H9 (cell line): ENCODE measurements at regions not wholly inside any gene's neighbourhood (a gene's known extent, or its start where the extent isn't known, plus 50 kb on each side); places are given as distances from the start of the nearest gene placed in this dataset.

ENCODE experiments used
- DNase-seq: peaks from one replicate; pipeline ENCODE4 v3.0.0-alpha.2; 2017
- H2AFZ ChIP-seq: one replicate; pipeline ENCODE4 v1.6.1; 2013; ENCODE audit warnings: mild to moderate bottlenecking, low read length, control low read depth, moderate library complexity
- H2AK5ac ChIP-seq: 2 replicates; pipeline ENCODE4 v1.6.1; 2013; ENCODE audit warnings: low read length, control low read depth, mixed read lengths; ENCODE audit not compliant: insufficient read length
- H2BK120ac ChIP-seq: one replicate; pipeline ENCODE4 v1.6.1; 2013; ENCODE audit warnings: low read depth, mild to moderate bottlenecking, low read length, control low read depth, inconsistent platforms; ENCODE audit not compliant: poor library complexity, severe bottlenecking
- H2BK12ac ChIP-seq: 2 replicates; pipeline ENCODE4 v1.6.1; 2013; ENCODE audit warnings: low read length, control low read depth, mixed read lengths, low read depth; ENCODE audit not compliant: insufficient read length
- H2BK15ac ChIP-seq: 2 replicates; pipeline ENCODE4 v1.6.1; 2013; ENCODE audit warnings: low read depth, low read length, control low read depth
- H2BK20ac ChIP-seq: one replicate; pipeline ENCODE4 v1.6.1; 2013; ENCODE audit warnings: low read depth, mild to moderate bottlenecking, low read length, control low read depth, inconsistent platforms; ENCODE audit not compliant: poor library complexity, severe bottlenecking
- H2BK5ac ChIP-seq: 2 replicates; pipeline ENCODE4 v1.6.1; 2013; ENCODE audit warnings: low read length, control low read depth, mixed read lengths; ENCODE audit not compliant: insufficient read length
- H3K14ac ChIP-seq: 2 replicates; pipeline ENCODE4 v1.6.1; 2013; ENCODE audit warnings: low read length, control low read depth; ENCODE audit not compliant: insufficient read depth
- H3K18ac ChIP-seq: 2 replicates; pipeline ENCODE4 v1.6.1; 2013; ENCODE audit warnings: low read depth, mild to moderate bottlenecking, mixed read lengths, low read length, control low read depth; ENCODE audit not compliant: insufficient read length
- H3K23ac ChIP-seq: 2 replicates; pipeline ENCODE4 v1.6.1; 2013; ENCODE audit warnings: low read length, control low read depth, mixed read lengths, low read depth; ENCODE audit not compliant: insufficient read length
- H3K23me2 ChIP-seq: 2 replicates; pipeline ENCODE4 v1.6.1; 2013; ENCODE audit warnings: low read depth, mild to moderate bottlenecking, mixed read lengths, low read length, control low read depth; ENCODE audit not compliant: insufficient read length, poor library complexity, severe bottlenecking
- H3K27ac ChIP-seq: 2 replicates; pipeline ENCODE4 v1.5.1; 2013; ENCODE audit warnings: low read length, control low read depth, mixed read lengths, low read depth; ENCODE audit not compliant: insufficient read length
- H3K27me3 ChIP-seq: 2 replicates; pipeline ENCODE4 v1.6.1; 2013; ENCODE audit warnings: low read length, control low read depth, inconsistent platforms; ENCODE audit not compliant: insufficient read depth
- H3K4ac ChIP-seq: 2 replicates; pipeline ENCODE4 v1.6.1; 2013; ENCODE audit warnings: low read depth, mild to moderate bottlenecking, control low read depth, inconsistent platforms, low read length, moderate library complexity
- H3K4me1 ChIP-seq: 2 replicates; pipeline ENCODE4 v1.6.1; 2013; ENCODE audit warnings: low read length, control low read depth, inconsistent platforms; ENCODE audit not compliant: insufficient read depth
- H3K4me2 ChIP-seq: 2 replicates; pipeline ENCODE4 v1.6.1; 2013; ENCODE audit warnings: low read length, control low read depth, mixed read lengths; ENCODE audit not compliant: insufficient read length, insufficient read depth
- H3K56ac ChIP-seq: 2 replicates; pipeline ENCODE4 v1.6.1; 2013; ENCODE audit warnings: low read depth, mild to moderate bottlenecking, mixed read lengths, low read length, control low read depth; ENCODE audit not compliant: insufficient read length
- H3K79me1 ChIP-seq: 2 replicates; pipeline ENCODE4 v1.6.1; 2013; ENCODE audit warnings: low read depth, mild to moderate bottlenecking, moderate library complexity, low read length, control low read depth, inconsistent platforms; ENCODE audit not compliant: insufficient read depth, poor library complexity, severe bottlenecking
- H3K79me2 ChIP-seq: 2 replicates; pipeline ENCODE4 v1.6.1; 2013; ENCODE audit warnings: low read length, control low read depth, inconsistent platforms; ENCODE audit not compliant: insufficient read depth
- H3K9ac ChIP-seq: 2 replicates; pipeline ENCODE4 v1.6.1; 2013; ENCODE audit warnings: low read length, control low read depth, mixed read lengths; ENCODE audit not compliant: insufficient read length; ENCODE audit errors: extremely low read depth
- H3K9me3 ChIP-seq: one replicate; pipeline ENCODE4 v1.6.1; 2013; ENCODE audit warnings: low read depth, low read length, inconsistent platforms; ENCODE audit not compliant: control insufficient read depth
- H3T11ph ChIP-seq: one replicate; pipeline ENCODE4 v1.6.1; 2013; ENCODE audit warnings: mild to moderate bottlenecking, low read length, control low read depth, inconsistent platforms
- H4K20me1 ChIP-seq: one replicate; pipeline ENCODE4 v1.6.1; 2013; ENCODE audit not compliant: control insufficient read depth, insufficient read length, insufficient read depth
- H4K5ac ChIP-seq: 2 replicates; pipeline ENCODE4 v1.6.1; 2013; ENCODE audit warnings: low read depth, mild to moderate bottlenecking, mixed read lengths, low read length, control low read depth; ENCODE audit not compliant: insufficient read length
- H4K8ac ChIP-seq: replicated peaks from 2 replicates; pipeline ENCODE4 v1.6.1; 2013; ENCODE audit warnings: low read length, control low read depth, mixed read lengths, low read depth; ENCODE audit not compliant: insufficient read length
- H4K91ac ChIP-seq: 2 replicates; pipeline ENCODE4 v1.6.1; 2013; ENCODE audit warnings: low read depth, mild to moderate bottlenecking, moderate library complexity, mixed read lengths, low read length, control low read depth; ENCODE audit not compliant: insufficient read length
- H3K27ac Mint-ChIP-seq, 3 experiments: 2 replicates in 2 of 3; 3 replicates in 1 of 3; pipeline ENCODE4 v1.8.0; 2020 to 2021; ENCODE audit warnings: mixed read lengths in 3 of 3, mild to moderate bottlenecking in 1 of 3, moderate library complexity in 1 of 3
- H3K27me3 Mint-ChIP-seq: 2 replicates; pipeline ENCODE4 v1.8.0; 2021; ENCODE audit warnings: low read depth, mild to moderate bottlenecking, moderate library complexity, mixed read lengths
- H3K36me3 Mint-ChIP-seq, 3 experiments: 2 replicates in 2 of 3; 3 replicates in 1 of 3; pipeline ENCODE4 v1.8.0; 2020 to 2021; ENCODE audit warnings: low read depth in 3 of 3, mixed read lengths in 3 of 3; ENCODE audit not compliant: insufficient read depth in 1 of 3
- H3K4me1 Mint-ChIP-seq, 2 experiments: 2 replicates each; pipeline ENCODE4 v1.8.0; 2020; ENCODE audit warnings: mixed read lengths in 2 of 2
- H3K4me3 Mint-ChIP-seq, 2 experiments: 2 replicates in 1 of 2; 3 replicates in 1 of 2; pipeline ENCODE4 v1.8.0; 2020 to 2021; ENCODE audit warnings: mild to moderate bottlenecking in 2 of 2, mixed read lengths in 2 of 2, moderate library complexity in 1 of 2
- H3K9me3 Mint-ChIP-seq, 2 experiments: 2 replicates in 1 of 2; 3 replicates in 1 of 2; pipeline ENCODE4 v1.8.0; 2020; ENCODE audit warnings: mild to moderate bottlenecking in 2 of 2, mixed read lengths in 2 of 2, moderate library complexity in 1 of 2
- CTCF ChIP-seq: fragments of 200-600 bp; sonication (generic); conservative IDR thresholded peaks from 3 replicates; pipeline ENCODE4 v1.8.0; 2021; ENCODE audit warnings: antibody characterized with exemption, mild to moderate bottlenecking
- WGBS: extraction: QIAGEN DNeasy Blood & Tissue Kit; methylation state at CpG from one replicate; pipeline ENCODE4 v1.1.7; 2013; ENCODE audit warnings: missing lambda C conversion rate, low lambda C conversion rate, mixed read lengths; ENCODE audit not compliant: insufficient read length; ENCODE audit errors: extremely low coverage; 5-methylcytosine and 5-hydroxymethylcytosine counted together

GRCh38 chr4:126097155-126097799 is 782.5 kb downstream of the FAT4 start:
- no peak overlapping the region for H2BK120ac ChIP-seq
- H3K23ac ChIP-seq = no peak overlapping the region
- no peak overlapping the region for H3K56ac ChIP-seq
- H2BK5ac ChIP-seq = no peak overlapping the region
- no peak overlapping the region for H2AFZ ChIP-seq
- H3K9me3 ChIP-seq = no peaks in the 10 kb centered on the region
- no peak overlapping the region for H2BK15ac ChIP-seq
- no peak overlapping the region for H2BK20ac ChIP-seq
- no peak overlapping the region for H3K18ac ChIP-seq
- no peaks in the 10 kb centered on the region for H3K36me3 Mint-ChIP-seq
- H2AK5ac ChIP-seq = no peak overlapping the region
- no peak overlapping the region for H3K14ac ChIP-seq
- TF ChIP-seq CTCF = no peak
- H3K27ac Mint-ChIP-seq = 0 out of 7 replicates have a peak overlapping the region, but pooled peaks of 1 of the 3 experiments have one; percentile 25
- H3K23me2 ChIP-seq = no peaks in the 10 kb centered on the region
- H3K79me2 ChIP-seq = no peaks in the 10 kb centered on the region; the same call in 1 of the 2 replicates
- DNase-seq = no peak
- WGBS = no CpG with 5 or more reads among the region's 4 CpGs
- H3K27ac ChIP-seq = no peak overlapping the region
- H3K4me1 ChIP-seq = no peaks in the 10 kb centered on the region
- no peaks in the 10 kb centered on the region for H3K79me1 ChIP-seq
- H4K5ac ChIP-seq = no peak overlapping the region
- no peak overlapping the region for H4K8ac ChIP-seq
- H3T11ph ChIP-seq = no peak overlapping the region
- no peak overlapping the region for H3K4me2 ChIP-seq
- H3K9ac ChIP-seq = no peak overlapping the region
- no peaks in the 10 kb centered on the region for H4K20me1 ChIP-seq
- H3K4me1 Mint-ChIP-seq = no peaks in the 10 kb centered on the region
- no peaks in the 10 kb centered on the region for H3K27me3 Mint-ChIP-seq
- H3K9me3 Mint-ChIP-seq = no peaks in the 10 kb centered on the region; a peak in 2 of 5 replicates
- no peak overlapping the region for H3K4ac ChIP-seq
- no peak overlapping the region for H3K4me3 Mint-ChIP-seq
- H4K91ac ChIP-seq = no peak overlapping the region
- H2BK12ac ChIP-seq = no peak overlapping the region
- H3K27me3 ChIP-seq = no peaks in the 10 kb centered on the region
